Suppressor macrophage (primary cell): ENCODE measurements at regions not wholly inside any gene's neighbourhood (a gene's known extent, or its start where the extent isn't known, plus 50 kb on each side); places are given as distances from the start of the nearest gene placed in this dataset.
A peak's percentile ranks its signal among the peaks of the same experiment; 100 is the strongest.
"Not testable (repeated sequence)": the region's sequence is repeated elsewhere in the genome, so short reads cannot be mapped to it uniquely, and the experiment has no call there.

ENCODE experiments used
- DNase-seq, 4 experiments: peaks; one replicate each; pipeline ENCODE4 v3.0.0-alpha.2; 2020 to 2022

- DNase-seq, result not testable (repeated sequence)
Observed at GRCh38 chr5:100379254-100379858, 155.8 kb upstream of the FAM174A start.

- not testable (repeated sequence) for DNase-seq
Observed at GRCh38 chr5:100364757-100365478, 170.3 kb upstream of the FAM174A start.

GRCh38 chr5:100364343-100364742 is 170.8 kb upstream of the FAM174A start:
- DNase-seq, result not testable (repeated sequence)

- not testable (repeated sequence) for DNase-seq
Observed at GRCh38 chr5:100359998-100360397, 175.2 kb upstream of the FAM174A start.

DNA sequence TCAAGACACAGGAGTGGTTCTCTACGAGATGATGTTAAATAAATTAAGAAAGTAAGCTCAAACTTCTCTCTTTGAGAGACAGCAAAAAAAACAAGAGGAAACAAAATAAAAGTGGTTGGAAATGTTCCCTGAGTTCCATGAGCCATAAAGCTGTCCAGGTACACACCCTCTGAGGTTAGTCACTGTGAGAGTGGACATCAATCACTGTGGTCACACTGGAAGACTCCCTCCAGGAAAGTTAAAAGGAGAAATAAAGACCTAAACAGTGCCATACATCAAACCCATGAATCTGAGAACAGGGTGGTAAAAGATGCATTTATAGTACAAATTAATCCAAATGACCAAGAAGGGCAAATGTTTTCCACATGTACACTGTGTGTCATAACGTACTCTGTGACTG is 188.9 kb upstream of the FAM174A start:
- not testable (repeated sequence) for DNase-seq

DNA sequence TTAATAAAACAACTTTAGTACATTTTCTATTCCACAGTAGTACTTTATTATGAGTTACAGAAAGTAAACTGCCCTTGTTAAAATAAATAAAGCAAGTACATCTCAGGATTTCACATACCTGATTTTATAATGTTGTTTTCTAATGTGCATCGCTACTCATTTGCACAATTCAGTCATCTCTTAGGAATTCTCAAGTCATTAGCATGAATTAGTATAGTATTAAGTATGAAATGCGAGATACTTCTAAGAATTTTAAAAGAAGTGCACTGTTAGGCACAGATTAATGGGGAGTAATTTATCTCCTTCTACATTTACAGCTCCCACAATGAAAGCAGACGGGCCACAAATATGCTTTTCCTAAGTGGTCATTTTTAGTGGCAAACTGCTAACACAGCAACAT is 193.7 kb upstream of the FAM174A start:
- not testable (repeated sequence) for DNase-seq

DNA sequence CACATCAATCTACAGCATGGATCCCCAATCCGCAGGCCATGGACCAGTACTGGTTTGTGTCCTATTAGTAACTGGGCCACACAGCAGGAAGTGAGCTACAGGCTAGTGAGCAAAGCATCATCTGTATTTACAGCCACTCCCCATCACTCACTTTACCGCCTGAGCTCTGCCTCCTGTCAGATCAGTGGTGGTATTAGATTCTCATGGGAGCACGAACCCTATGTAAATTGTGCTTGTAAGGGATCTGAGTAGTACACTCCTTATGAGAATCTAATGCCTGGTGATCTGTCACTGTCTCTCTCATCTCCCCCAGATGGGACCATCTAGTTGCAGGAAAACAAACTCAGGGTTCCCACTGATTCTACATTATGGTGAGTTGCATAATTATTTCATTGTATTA is 212.7 kb upstream of the FAM174A start:
- no peak for DNase-seq

- DNase-seq, result no peak
Observed at GRCh38 chr5:100319885-100320284, 215.3 kb upstream of the FAM174A start.

- peak in 3 of 4 experiments; percentile 3 to 68 (median 62) for DNase-seq
Observed at GRCh38 chr5:100313657-100314056, 221.5 kb upstream of the FAM174A start.

DNA sequence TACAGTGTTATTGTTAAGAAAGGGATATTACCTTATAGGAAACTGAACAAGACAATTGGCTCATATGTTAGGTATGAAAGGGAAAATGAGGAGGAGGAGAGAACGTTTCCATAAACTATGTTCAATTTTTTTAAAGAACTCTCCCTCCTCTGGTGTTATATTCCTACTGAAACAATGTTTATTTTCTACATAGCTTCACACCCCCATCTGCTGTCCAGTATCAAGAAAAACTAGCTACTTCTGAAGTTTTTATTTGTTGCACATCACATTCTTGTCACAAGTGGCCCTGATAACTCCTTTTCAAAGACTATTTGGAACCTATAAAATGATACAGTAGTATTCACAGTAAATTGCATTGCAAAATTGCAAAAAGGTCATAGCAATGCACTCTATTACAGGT is 223.4 kb upstream of the FAM174A start:
- DNase-seq, result no peak

DNA sequence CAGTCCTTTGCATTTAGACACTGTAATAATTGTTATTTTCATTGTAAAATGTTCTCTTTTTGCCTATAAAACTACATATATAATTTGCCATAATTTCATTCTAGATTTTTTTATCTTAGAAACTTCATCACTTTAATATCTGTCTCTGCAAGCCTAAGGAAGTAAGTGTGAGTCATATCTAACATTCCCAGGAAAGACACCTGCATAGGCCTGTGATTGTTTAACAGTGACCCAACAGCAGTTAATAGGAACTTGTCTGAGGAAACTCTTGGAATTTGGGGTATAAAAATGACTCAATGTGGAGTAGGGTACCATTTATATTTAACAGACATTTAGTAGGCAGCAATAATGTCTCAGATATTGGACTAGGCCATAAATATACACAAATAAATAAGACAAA is 229.2 kb upstream of the FAM174A start:
- DNase-seq, result no peak

DNA sequence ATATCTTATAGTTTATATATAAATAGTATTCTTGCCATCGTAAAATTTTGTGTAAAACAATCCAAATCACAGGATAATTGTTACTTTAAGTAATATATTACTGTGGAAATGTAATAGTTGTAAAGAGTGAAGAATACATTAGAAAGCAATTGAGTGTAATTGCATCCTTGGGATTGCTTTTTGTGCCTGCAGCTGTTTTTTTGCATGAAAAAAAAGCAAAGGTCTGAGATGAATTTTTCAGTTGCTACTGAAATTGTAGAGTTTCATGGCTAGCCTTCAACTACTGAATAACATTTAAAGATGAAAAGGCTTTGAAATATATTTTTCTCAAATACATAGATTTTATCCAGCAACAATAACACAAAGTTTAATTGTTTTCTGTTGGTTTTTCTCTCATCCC is 232.0 kb upstream of the FAM174A start:
- DNase-seq, result no peak

GRCh38 chr5:100299261-100299660 is 235.9 kb upstream of the FAM174A start:
- DNase-seq, result peak in 3 of 4 experiments; percentile 3 to 64 (median 51)

- DNase-seq, result no peak
Observed at GRCh38 chr5:100276071-100276470, 259.1 kb upstream of the FAM174A start.

DNA sequence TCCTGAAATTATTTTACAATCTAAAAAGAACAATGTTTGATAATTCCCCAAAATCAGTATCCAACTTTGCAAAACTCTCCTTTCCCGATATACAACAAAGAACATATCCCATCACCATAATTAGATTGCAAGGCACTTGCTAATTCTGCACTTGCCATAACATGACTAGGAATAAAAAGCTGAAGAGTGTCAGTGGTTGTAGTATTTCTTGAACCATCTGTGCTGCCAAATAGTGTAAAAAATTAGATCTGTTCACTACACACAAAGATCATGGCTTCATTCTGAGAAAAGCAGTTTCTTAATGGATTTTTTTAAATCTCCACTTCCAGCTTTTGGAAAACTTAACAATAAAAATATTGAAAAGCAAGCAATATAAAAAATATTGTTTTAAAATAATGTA is 259.5 kb upstream of the FAM174A start:
- no peak for DNase-seq

- no peak for DNase-seq
Observed at GRCh38 chr5:100273846-100274580, 261.2 kb upstream of the FAM174A start.

GRCh38 chr5:100270023-100270771 is 265.0 kb upstream of the FAM174A start:
- DNase-seq, result no peak

DNA sequence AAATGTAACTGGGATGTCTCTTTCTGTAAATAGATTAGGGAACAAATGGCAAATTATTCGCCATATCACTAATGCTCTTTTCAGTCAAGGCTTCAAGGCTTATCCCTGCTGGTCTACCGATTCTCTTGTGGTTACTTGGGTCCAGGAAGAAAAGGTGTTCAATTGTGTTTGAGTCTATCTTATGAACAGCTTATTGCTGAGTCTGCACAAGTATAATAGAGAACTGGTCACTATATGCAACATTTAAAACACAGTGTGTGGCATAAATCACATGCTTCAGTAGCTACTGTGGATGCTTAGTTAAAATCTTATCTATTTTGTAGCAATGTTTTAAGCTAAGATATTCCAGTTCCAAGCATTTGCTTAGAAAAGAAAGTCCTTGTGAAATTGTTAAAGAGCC is 274.2 kb upstream of the FAM174A start:
- no peak for DNase-seq

DNA sequence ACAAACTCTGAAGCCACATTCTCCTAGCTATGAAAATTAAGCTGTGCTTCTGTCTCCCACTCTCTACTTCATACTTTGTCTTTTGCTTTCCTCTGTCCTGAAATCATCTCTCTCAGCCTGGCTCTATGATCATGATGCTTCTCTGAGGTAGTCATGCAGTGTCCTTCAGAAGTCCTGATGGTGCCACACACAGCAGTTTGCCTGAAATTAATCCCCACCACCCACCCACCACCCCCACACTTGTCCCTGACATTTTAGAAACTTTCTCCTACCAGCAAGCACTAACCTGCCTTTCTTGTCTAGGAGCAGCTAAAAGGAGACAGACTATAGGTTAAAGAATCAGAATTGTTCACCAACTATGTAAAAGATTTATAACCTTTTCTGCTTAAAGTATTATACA is 282.2 kb upstream of the FAM174A start:
- DNase-seq, result no peak

DNA sequence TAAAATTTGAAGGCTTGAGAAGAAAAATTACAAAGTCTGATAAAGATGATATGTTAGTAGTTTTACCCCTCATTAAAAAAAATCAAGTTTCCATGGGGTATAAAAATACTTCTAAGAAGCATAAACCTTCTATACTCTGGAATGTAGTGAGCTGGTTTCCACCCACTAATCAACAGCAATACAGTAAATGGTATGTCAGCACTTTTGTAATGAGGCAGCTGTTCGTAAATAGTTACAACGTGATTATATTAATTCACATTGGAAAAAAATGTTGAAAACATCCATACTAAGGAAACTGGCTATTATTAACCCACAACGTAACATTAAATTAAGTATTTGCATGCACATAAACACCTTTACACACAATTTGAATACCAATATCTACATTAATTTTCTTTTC is 283.1 kb upstream of the FAM174A start:
- no peak for DNase-seq

- DNase-seq, result no peak
Observed at GRCh38 chr5:100249884-100250269, 285.3 kb upstream of the FAM174A start.

DNA sequence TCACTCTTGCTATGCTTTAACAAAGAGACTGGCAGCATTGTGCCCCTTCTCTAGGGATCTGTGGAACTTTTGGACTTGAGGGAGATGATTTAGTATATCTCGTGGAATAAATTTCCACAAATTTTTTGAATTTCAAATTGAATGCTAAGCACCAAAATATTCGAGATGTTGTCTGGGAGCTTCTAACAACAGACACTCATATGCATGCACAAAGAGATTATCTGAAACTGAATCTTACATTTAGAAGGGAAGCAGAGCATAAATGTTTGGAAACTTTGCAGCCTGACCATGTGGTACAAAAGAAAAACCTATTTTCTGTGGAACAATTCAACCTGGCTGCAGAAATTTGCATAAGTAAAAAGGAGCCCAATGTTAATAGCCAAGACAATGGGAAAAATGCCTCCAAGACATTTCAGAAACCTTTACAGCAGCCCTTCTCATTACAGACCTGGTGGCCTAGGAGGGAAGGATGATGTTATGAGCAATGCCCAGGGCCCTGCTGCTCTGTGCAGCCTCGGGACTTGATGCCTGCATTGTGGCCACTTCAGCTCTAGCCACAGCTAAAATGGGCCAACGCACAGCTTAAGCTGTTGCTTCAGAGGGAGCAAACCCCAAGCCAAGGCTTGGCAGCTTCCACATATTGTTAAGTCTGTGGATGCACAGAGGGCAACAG is 285.8 kb upstream of the FAM174A start:
- DNase-seq, result no peak
